ENCODE measurements at regions not wholly inside any gene's neighbourhood (a gene's known extent, or its start where the extent isn't known, plus 50 kb on each side); places are given as distances from the start of the nearest gene placed in this dataset.

DNA sequence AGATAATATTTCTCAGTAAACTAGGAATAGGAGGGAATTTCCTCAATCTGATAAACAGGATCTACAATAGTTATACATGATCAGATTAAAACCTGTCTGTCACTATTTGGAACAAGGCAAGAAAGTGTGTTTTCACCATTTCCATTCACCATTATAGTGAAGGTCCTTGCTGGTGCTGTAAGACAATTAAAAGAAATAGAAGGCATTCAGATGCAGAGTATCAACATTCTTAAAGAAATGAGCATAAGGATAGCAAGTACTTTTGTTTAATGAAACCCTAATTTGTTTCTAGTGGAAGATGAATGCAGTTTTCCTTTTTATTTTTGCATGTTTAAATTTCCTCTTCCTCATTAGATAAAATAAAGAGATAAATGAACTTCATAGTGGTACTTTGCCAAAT, 693.7 kb downstream of the PLCL1 start:
- no peak for TF ChIP-seq CTCF (IDR thresholded peaks at IDR 0.05; ENCODE audit: low read depth, low read length)
- no peak for TF ChIP-seq EZH2phosphoT487 (IDR thresholded peaks at IDR 0.05; ENCODE audit: low read depth)

Measured in OCI-LY3 (cell line).